ENCODE measurements at regions not wholly inside any gene's neighbourhood (a gene's known extent, or its start where the extent isn't known, plus 50 kb on each side); places are given as distances from the start of the nearest gene placed in this dataset.

- no peak for TF ChIP-seq CTCF (IDR thresholded peaks at IDR 0.05)
- TF ChIP-seq REST (IDR thresholded peaks at IDR 0.05; ENCODE audit: insufficient read depth in 1 of 2, low read depth in 2 of 2, low read length in 1 of 2): no peak
Measured at GRCh38 chr2:12286347-12286746, 430.4 kb upstream of the TRIB2 start.

Data from Panc1 (cell line).